H1 (cell line): ENCODE measurements at regions not wholly inside any gene's neighbourhood (a gene's known extent, or its start where the extent isn't known, plus 50 kb on each side); places are given as distances from the start of the nearest gene placed in this dataset.

ENCODE experiments used
- CTCF ChIA-PET: fragments of 300-600 bp; sonication (Branson Sonifier 250); formaldehyde crosslinking; loops from one replicate; lab custom pipeline; 2021; ENCODE audit not compliant: partially characterized antibody; lab: Charles Lee
- POLR2A ChIA-PET: fragments of 300-600 bp; sonication (Branson Sonifier 250); formaldehyde crosslinking; loops from one replicate; lab custom pipeline; 2021; ENCODE audit warnings: inconsistent platforms; ENCODE audit not compliant: partially characterized antibody; lab: Charles Lee
- DNase-seq, 2 experiments: peaks; one replicate each; pipeline versions ENCODE4 v3.0.0 to v3.0.0-alpha.2; 2010 to 2022; ENCODE audit warnings: low spot score in 2 of 2, low read depth in 1 of 2, mixed read lengths in 1 of 2
- FAIRE-seq: peaks from 2 replicates; lab custom pipeline; 2011; peaks lifted over from hg19 to GRCh38; lab: Jason Lieb, UNC
- H2AFZ ChIP-seq: 2 replicates; pipeline ENCODE4 v1.8.1; 2012; ENCODE audit warnings: low read length, inconsistent platforms
- H2AK5ac ChIP-seq: 2 replicates; pipeline ENCODE4 v1.6.1; 2013; ENCODE audit warnings: low read depth, low read length
- H2BK120ac ChIP-seq: replicated peaks from 2 replicates; pipeline ENCODE3; 2013; ENCODE audit warnings: low read depth, low read length, inconsistent platforms
- H2BK12ac ChIP-seq: 2 replicates; pipeline ENCODE4 v1.6.1; 2013; ENCODE audit warnings: low read depth, low read length
- H2BK15ac ChIP-seq: 2 replicates; pipeline ENCODE4 v1.6.1; 2013; ENCODE audit warnings: low read length
- H2BK20ac ChIP-seq: 2 replicates; pipeline ENCODE4 v1.6.1; 2013; ENCODE audit warnings: low read length
- H2BK5ac ChIP-seq: 2 replicates; pipeline ENCODE4 v1.6.1; 2013; ENCODE audit warnings: low read depth, low read length
- H3K14ac ChIP-seq: 2 replicates; pipeline ENCODE4 v1.6.1; 2013; ENCODE audit warnings: inconsistent platforms; ENCODE audit not compliant: insufficient read length
- H3K18ac ChIP-seq: 2 replicates; pipeline ENCODE4 v1.6.1; 2013; ENCODE audit warnings: low read length; ENCODE audit errors: extremely low read depth
- H3K23ac ChIP-seq: 2 replicates; pipeline ENCODE4 v1.6.1; 2013; ENCODE audit warnings: inconsistent platforms; ENCODE audit not compliant: insufficient read length
- H3K23me2 ChIP-seq: 2 replicates; pipeline ENCODE4 v1.6.1; 2013; ENCODE audit warnings: low read depth, low read length
- H3K27ac ChIP-seq: 2 replicates; pipeline ENCODE4 v1.6.1; 2011; ENCODE audit warnings: low read depth, low read length, inconsistent platforms
- H3K27me3 ChIP-seq, 4 experiments: replicated peaks in 1 of 4; 1 replicate in 1 of 4; 2 replicates in 3 of 4; pipeline versions ENCODE4 v1.6.1 to v1.8.1; 2011 to 2013; ENCODE audit warnings: low read length in 3 of 4, mild to moderate bottlenecking in 3 of 4, inconsistent platforms in 2 of 4, mixed read lengths in 2 of 4, moderate library complexity in 1 of 4; ENCODE audit not compliant: control insufficient read depth in 3 of 4, insufficient read depth in 3 of 4; ENCODE audit errors: extremely low read depth in 1 of 4
- H3K36me3 ChIP-seq, 4 experiments: 2 replicates each; pipeline versions ENCODE4 v1.6.1 to v1.8.1; 2011 to 2013; ENCODE audit warnings: mild to moderate bottlenecking in 4 of 4, low read length in 3 of 4, moderate library complexity in 2 of 4, control low read depth in 1 of 4, inconsistent platforms in 1 of 4; ENCODE audit not compliant: insufficient read depth in 4 of 4, control insufficient read depth in 2 of 4
- H3K4ac ChIP-seq: replicated peaks from 2 replicates; pipeline ENCODE3; 2013; ENCODE audit warnings: low read length, low read depth, mixed read lengths, inconsistent platforms; ENCODE audit not compliant: insufficient read length
- H3K4me1 ChIP-seq, 4 experiments: replicated peaks in 1 of 4; 1 replicate in 1 of 4; 2 replicates in 3 of 4; pipeline versions ENCODE4 v1.6.1 to v1.8.1; 2011 to 2013; ENCODE audit warnings: low read length in 3 of 4, inconsistent platforms in 2 of 4, mixed read lengths in 1 of 4; ENCODE audit not compliant: insufficient read depth in 4 of 4, control insufficient read depth in 3 of 4
- H3K4me2 ChIP-seq, 2 experiments: 2 replicates each; pipeline versions ENCODE4 v1.6.1 to v1.8.1; 2011 to 2013; ENCODE audit warnings: low read depth in 2 of 2, low read length in 2 of 2, control low read depth in 1 of 2, inconsistent platforms in 1 of 2, mild to moderate bottlenecking in 1 of 2; ENCODE audit not compliant: insufficient read depth in 1 of 2
- H3K4me3 ChIP-seq, 4 experiments: fragments of 200-600, 300-600 bp in 1 of 4; sonication (generic), shearing (Covaris generic), sonication (Bioruptor Twin) in 1 of 4; 2 replicates each; pipeline versions ENCODE4 v1.5.1 to v1.8.1; 2011 to 2016; ENCODE audit warnings: low read length in 4 of 4, low read depth in 3 of 4, control low read depth in 2 of 4, inconsistent platforms in 2 of 4, mild to moderate bottlenecking in 2 of 4, mixed read lengths in 1 of 4, moderate library complexity in 1 of 4; ENCODE audit not compliant: insufficient read depth in 2 of 4; ENCODE audit errors: extremely low read depth in 1 of 4
- H3K56ac ChIP-seq: replicated peaks from 2 replicates; pipeline ENCODE3; 2013; ENCODE audit warnings: low read depth, mild to moderate bottlenecking, mixed read lengths, low read length, inconsistent platforms; ENCODE audit not compliant: insufficient read length
- H3K79me1 ChIP-seq: 2 replicates; pipeline ENCODE4 v1.6.1; 2013; ENCODE audit warnings: low read depth, low read length, control low read depth
- H3K79me2 ChIP-seq, 2 experiments: 2 replicates each; pipeline versions ENCODE4 v1.6.1 to v1.8.1; 2012 to 2013; ENCODE audit warnings: low read length in 2 of 2, mild to moderate bottlenecking in 2 of 2, inconsistent platforms in 1 of 2; ENCODE audit not compliant: insufficient read depth in 2 of 2, control insufficient read depth in 1 of 2
- H3K9ac ChIP-seq, 4 experiments: replicated peaks in 1 of 4; 1 replicate in 1 of 4; 2 replicates in 3 of 4; pipeline versions ENCODE4 v1.6.1 to v1.8.1; 2011 to 2013; ENCODE audit warnings: low read depth in 3 of 4, low read length in 3 of 4, control low read depth in 2 of 4, mild to moderate bottlenecking in 2 of 4, moderate library complexity in 2 of 4, inconsistent platforms in 1 of 4; ENCODE audit errors: extremely low read depth in 1 of 4
- H3K9me3 ChIP-seq, 2 experiments: 2 replicates each; pipeline versions ENCODE4 v1.6.1 to v1.8.1; 2012 to 2013; ENCODE audit warnings: mild to moderate bottlenecking in 2 of 2, moderate library complexity in 2 of 2, control low read depth in 1 of 2, inconsistent platforms in 1 of 2, low read depth in 1 of 2, low read length in 1 of 2, mixed read lengths in 1 of 2; ENCODE audit not compliant: insufficient read depth in 2 of 2
- H4K20me1 ChIP-seq, 2 experiments: replicated peaks in 1 of 2; 2 replicates each; pipeline versions ENCODE3 to v1.8.1; 2011 to 2013; ENCODE audit warnings: inconsistent platforms in 2 of 2, low read length in 2 of 2, mild to moderate bottlenecking in 1 of 2; ENCODE audit not compliant: insufficient read depth in 2 of 2, control insufficient read depth in 1 of 2
- H4K5ac ChIP-seq: 2 replicates; pipeline ENCODE4 v1.6.1; 2013; ENCODE audit warnings: low read length, low read depth, mixed read lengths, inconsistent platforms; ENCODE audit not compliant: insufficient read length
- H4K8ac ChIP-seq: 2 replicates; pipeline ENCODE4 v1.8.0; 2013; ENCODE audit warnings: mild to moderate bottlenecking, moderate library complexity, low read length, inconsistent platforms; ENCODE audit not compliant: insufficient read depth; ENCODE audit errors: extremely low read depth
- H4K91ac ChIP-seq: replicated peaks from 2 replicates; pipeline ENCODE3; 2013; ENCODE audit warnings: low read length, mixed read lengths, inconsistent platforms; ENCODE audit not compliant: insufficient read length
- CEBPB ChIP-seq: IDR thresholded peaks from 2 replicates; pipeline ENCODE4 v1.6.1; 2012; ENCODE audit warnings: low read depth, low read length
- CHD2 ChIP-seq: IDR thresholded peaks from 2 replicates; pipeline ENCODE4 v1.6.1; 2012; ENCODE audit warnings: low read length, improper control_type of control experiment
- EGR1 ChIP-seq: IDR thresholded peaks from 2 replicates; pipeline ENCODE4 v1.6.1; 2011; ENCODE audit warnings: low read depth, low read length, borderline replicate concordance
- GABPA ChIP-seq: IDR thresholded peaks from 2 replicates; pipeline ENCODE4 v1.6.1; 2011; ENCODE audit warnings: mild to moderate bottlenecking, low read length, moderate library complexity, borderline replicate concordance; ENCODE audit not compliant: insufficient read depth
- GTF2F1 ChIP-seq: IDR thresholded peaks from 2 replicates; pipeline ENCODE4 v1.6.1; 2012; ENCODE audit warnings: low read depth, low read length, improper control_type of control experiment, borderline replicate concordance
- KDM4A ChIP-seq: IDR thresholded peaks from one replicate; pipeline ENCODE4 v1.7.1; 2012; ENCODE audit warnings: low read depth, mild to moderate bottlenecking, moderate library complexity, low read length, inconsistent platforms; ENCODE audit not compliant: severe bottlenecking
- MAFK ChIP-seq: IDR thresholded peaks from 2 replicates; pipeline ENCODE4 v1.6.1; 2012; ENCODE audit warnings: low read depth, mild to moderate bottlenecking, improper control_type of control experiment, low read length
- MAX ChIP-seq: IDR thresholded peaks from 2 replicates; pipeline ENCODE4 v1.6.1; 2012; ENCODE audit warnings: inconsistent platforms
- POU5F1 ChIP-seq: IDR thresholded peaks from 2 replicates; pipeline ENCODE4 v1.6.1; 2011; ENCODE audit warnings: low read depth, mild to moderate bottlenecking, low read length, moderate library complexity
- RAD21 ChIP-seq, 2 experiments: IDR thresholded peaks in 1 of 2; conservative IDR thresholded peaks in 1 of 2; 2 replicates each; pipeline ENCODE4 v1.6.1; 2011; ENCODE audit warnings: low read depth in 2 of 2, low read length in 2 of 2, improper control_type of control experiment in 1 of 2, inconsistent platforms in 1 of 2, mild to moderate bottlenecking in 1 of 2, moderate library complexity in 1 of 2
- RFX5 ChIP-seq: IDR thresholded peaks from 2 replicates; pipeline ENCODE4 v1.6.1; 2011; ENCODE audit warnings: low read depth, low read length, improper control_type of control experiment, borderline replicate concordance
- SIRT6 ChIP-seq: IDR thresholded peaks from one replicate; pipeline ENCODE4 v1.7.1; 2012; ENCODE audit warnings: low read length, inconsistent platforms
- TCF12 ChIP-seq: IDR thresholded peaks from 2 replicates; pipeline ENCODE4 v1.6.1; 2011; ENCODE audit warnings: low read depth, mild to moderate bottlenecking, low read length
- ZNF274 ChIP-seq: IDR thresholded peaks from 2 replicates; pipeline ENCODE4 v1.7.0; 2012; ENCODE audit warnings: low read length, borderline replicate concordance; ENCODE audit errors: extremely low read depth
- WGBS, 2 experiments: shearing (Covaris generic) in 1 of 2; methylation state at CpG; one replicate each; pipeline versions ENCODE4 v1.1.6 to v1.1.7; 2013 to 2015; ENCODE audit warnings: low lambda C conversion rate in 2 of 2, mixed read lengths in 2 of 2, inconsistent platforms in 1 of 2, low coverage in 1 of 2, missing lambda C conversion rate in 1 of 2; ENCODE audit not compliant: insufficient replicate concordance in 2 of 2, insufficient coverage in 1 of 2, insufficient read length in 1 of 2; ENCODE audit errors: extremely low coverage in 1 of 2, missing lambda C conversion rate in 1 of 2; 5-methylcytosine and 5-hydroxymethylcytosine counted together
- TF ChIP-seq, protein P1 (sequence below): IDR thresholded peaks from 2 replicates; pipeline ENCODE4 v1.6.1; 2012; ENCODE audit warnings: inconsistent platforms

- H4K91ac ChIP-seq: no peak overlapping the region
- no peak for TF ChIP-seq RAD21 (IDR thresholded peaks at IDR 0.05 in 1 of 2, conservative IDR thresholded peaks at IDR 0.05 in 1 of 2; ENCODE audit: low read depth in 2 of 2, low read length in 2 of 2)
- no peak for TF ChIP-seq RFX5
- TF ChIP-seq SIRT6: no peak
- no peak for TF ChIP-seq ZNF274
- no peak for TF ChIP-seq GTF2F1
- no peak for TF ChIP-seq CEBPB
- no peak for TF ChIP-seq EGR1
- TF ChIP-seq KDM4A: no peak
- no peak for TF ChIP-seq GABPA
- TF ChIP-seq, protein P1, sequence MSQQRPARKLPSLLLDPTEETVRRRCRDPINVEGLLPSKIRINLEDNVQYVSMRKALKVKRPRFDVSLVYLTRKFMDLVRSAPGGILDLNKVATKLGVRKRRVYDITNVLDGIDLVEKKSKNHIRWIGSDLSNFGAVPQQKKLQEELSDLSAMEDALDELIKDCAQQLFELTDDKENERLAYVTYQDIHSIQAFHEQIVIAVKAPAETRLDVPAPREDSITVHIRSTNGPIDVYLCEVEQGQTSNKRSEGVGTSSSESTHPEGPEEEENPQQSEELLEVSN: no peak
- TF ChIP-seq MAFK: no peak
- TF ChIP-seq MAX: no peak
- no peak for TF ChIP-seq TCF12
- no peak for TF ChIP-seq CHD2
- TF ChIP-seq POU5F1: no peak
Observed at GRCh38 chr1:38622197-38622596, 237.4 kb downstream of the RRAGC start.

More at GRCh38 chr1:38622197-38622596, 237.4 kb downstream of the RRAGC start:
- H3K14ac ChIP-seq: no peak overlapping the region
- H4K5ac ChIP-seq: no peak overlapping the region
- no peak for DNase-seq
- no peak overlapping the region for H2BK15ac ChIP-seq
- H2BK20ac ChIP-seq: no peak overlapping the region
- H3K27me3 ChIP-seq: no peaks in the 10 kb centered on the region
- no peaks in the 10 kb centered on the region; a peak in 1 of 7 replicates for H3K4me1 ChIP-seq
- FAIRE-seq: no peak
- ChIA-PET POLR2A (no interaction called here), CTCF (interaction anchor here (1.2 to 1.4 kb wide), 2 partner anchors 197 to 213 kb away, joined by 3 to 4 read pairs; no protein-coding TSS in a partner anchor)
- H2BK120ac ChIP-seq: no peak overlapping the region
- no peak overlapping the region for H3K4ac ChIP-seq
- no peaks in the 10 kb centered on the region for H3K9me3 ChIP-seq
- no peaks in the 10 kb centered on the region for H3K36me3 ChIP-seq
- H3K23ac ChIP-seq: no peak overlapping the region
- H2BK12ac ChIP-seq: no peak overlapping the region
- H3K4me3 ChIP-seq: no peak overlapping the region
- H3K4me2 ChIP-seq: no peak overlapping the region
- no peak overlapping the region for H3K27ac ChIP-seq
- no peak overlapping the region for H2AK5ac ChIP-seq
- WGBS, 2 experiments: 86% methylated on average over 6 of the region's 6 CpGs; no CpG with 5 or more reads in 1 of the 2 experiments
- no peaks in the 10 kb centered on the region for H3K23me2 ChIP-seq
- H3K9ac ChIP-seq: no peak overlapping the region
- H3K79me2 ChIP-seq: no peaks in the 10 kb centered on the region
- no peak overlapping the region for H3K18ac ChIP-seq
- no peaks in the 10 kb centered on the region for H3K79me1 ChIP-seq
- H2AFZ ChIP-seq: no peak overlapping the region
- H4K8ac ChIP-seq: no peak overlapping the region
- H4K20me1 ChIP-seq: no peaks in the 10 kb centered on the region
- no peak overlapping the region for H2BK5ac ChIP-seq
- H3K56ac ChIP-seq: no peak overlapping the region
